IPS-15b (cell line): ENCODE measurements at regions not wholly inside any gene's neighbourhood (a gene's known extent, or its start where the extent isn't known, plus 50 kb on each side); places are given as distances from the start of the nearest gene placed in this dataset.

Experiments
- H3K27me3 ChIP-seq: one replicate; pipeline ENCODE4 v1.6.1; 2013; ENCODE audit warnings: low read length; ENCODE audit not compliant: control insufficient read depth, insufficient read depth
- H3K36me3 ChIP-seq: one replicate; pipeline ENCODE4 v1.6.1; 2013; ENCODE audit warnings: low read length; ENCODE audit not compliant: control insufficient read depth, insufficient read depth
- H3K4me1 ChIP-seq: one replicate; pipeline ENCODE4 v1.6.1; 2013; ENCODE audit warnings: mild to moderate bottlenecking, low read length; ENCODE audit not compliant: control insufficient read depth, insufficient read depth
- H3K4me3 ChIP-seq: one replicate; pipeline ENCODE4 v1.5.1; 2013; ENCODE audit warnings: low read depth, low read length
- H3K9ac ChIP-seq: one replicate; pipeline ENCODE4 v1.6.1; 2013; ENCODE audit warnings: low read depth, mild to moderate bottlenecking, low read length
- H3K9me3 ChIP-seq: one replicate; pipeline ENCODE4 v1.6.1; 2013; ENCODE audit warnings: mild to moderate bottlenecking, low read length; ENCODE audit not compliant: control insufficient read depth, insufficient read depth

GRCh38 chr2:204051476-204051875 lies 114.9 kb downstream of the ICOS start:
- H3K4me1 ChIP-seq: no peaks in the 10 kb centered on the region
- H3K9me3 ChIP-seq: no peaks in the 10 kb centered on the region
- H3K4me3 ChIP-seq: no peak overlapping the region
- no peaks in the 10 kb centered on the region for H3K27me3 ChIP-seq
- no peak overlapping the region for H3K9ac ChIP-seq
- no peaks in the 10 kb centered on the region for H3K36me3 ChIP-seq

DNA sequence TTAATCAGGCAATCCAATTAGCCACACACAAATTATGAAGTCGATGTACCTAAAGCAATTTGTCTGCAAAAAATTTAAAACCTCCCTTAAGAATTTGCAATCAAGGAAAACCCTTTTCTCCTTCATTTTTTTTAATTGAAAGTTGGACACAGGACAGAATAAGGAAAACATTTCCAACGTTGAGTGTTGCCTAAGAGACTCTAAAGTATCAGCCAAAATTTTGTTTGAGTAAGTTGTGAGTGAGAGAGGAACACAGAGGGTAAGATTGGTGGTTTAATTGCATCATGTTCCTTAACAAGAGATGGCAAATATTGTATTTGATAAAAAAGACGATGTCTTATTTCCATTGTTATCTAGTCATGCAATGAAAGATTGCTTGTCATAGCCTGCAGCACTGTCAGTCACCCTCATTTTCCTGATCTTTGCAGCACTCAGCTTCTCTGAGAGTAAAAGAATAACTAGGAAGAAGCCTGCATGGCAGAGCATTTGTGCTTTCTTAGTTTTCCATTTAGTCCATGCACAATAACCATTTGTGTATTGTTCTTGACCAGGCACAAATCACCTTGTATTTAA lies 115.5 kb downstream of the ICOS start:
- H3K9me3 ChIP-seq: no peaks in the 10 kb centered on the region
- no peak overlapping the region for H3K4me3 ChIP-seq
- H3K27me3 ChIP-seq: no peaks in the 10 kb centered on the region
- H3K4me1 ChIP-seq: no peaks in the 10 kb centered on the region
- no peaks in the 10 kb centered on the region for H3K36me3 ChIP-seq
- no peak overlapping the region for H3K9ac ChIP-seq

GRCh38 chr2:204059016-204059415 lies 122.5 kb downstream of the ICOS start:
- Histone ChIP-seq H3K4me1 (no peaks in the 10 kb centered on the region), H3K9ac (no peak overlapping the region), H3K27me3 (no peaks in the 10 kb centered on the region), H3K9me3 (no peaks in the 10 kb centered on the region), H3K36me3 (no peaks in the 10 kb centered on the region), H3K4me3 (no peak overlapping the region)

GRCh38 chr2:204060841-204061240 lies 124.3 kb downstream of the ICOS start:
- no peaks in the 10 kb centered on the region for H3K4me1 ChIP-seq
- no peak overlapping the region for H3K9ac ChIP-seq
- H3K36me3 ChIP-seq: no peaks in the 10 kb centered on the region
- no peak overlapping the region for H3K4me3 ChIP-seq
- H3K9me3 ChIP-seq: no peaks in the 10 kb centered on the region
- no peaks in the 10 kb centered on the region for H3K27me3 ChIP-seq

- Histone ChIP-seq H3K9ac (no peak overlapping the region), H3K36me3 (no peaks in the 10 kb centered on the region), H3K4me1 (no peaks in the 10 kb centered on the region), H3K9me3 (no peaks in the 10 kb centered on the region), H3K4me3 (no peak overlapping the region), H3K27me3 (no peaks in the 10 kb centered on the region)
Measured at GRCh38 chr2:204061241-204061640, 124.7 kb downstream of the ICOS start.

GRCh38 chr2:204064119-204064518 lies 127.6 kb downstream of the ICOS start:
- H3K27me3 ChIP-seq: no peaks in the 10 kb centered on the region
- H3K9me3 ChIP-seq: peaks cover 3% of the 10 kb centered on the region
- no peaks in the 10 kb centered on the region for H3K36me3 ChIP-seq
- H3K4me1 ChIP-seq: no peaks in the 10 kb centered on the region
- no peak overlapping the region for H3K4me3 ChIP-seq
- no peak overlapping the region for H3K9ac ChIP-seq

- Histone ChIP-seq H3K4me3 (no peak overlapping the region), H3K9ac (no peak overlapping the region)
Measured at GRCh38 chr2:204065566-204065965, 129.0 kb downstream of the ICOS start.

DNA sequence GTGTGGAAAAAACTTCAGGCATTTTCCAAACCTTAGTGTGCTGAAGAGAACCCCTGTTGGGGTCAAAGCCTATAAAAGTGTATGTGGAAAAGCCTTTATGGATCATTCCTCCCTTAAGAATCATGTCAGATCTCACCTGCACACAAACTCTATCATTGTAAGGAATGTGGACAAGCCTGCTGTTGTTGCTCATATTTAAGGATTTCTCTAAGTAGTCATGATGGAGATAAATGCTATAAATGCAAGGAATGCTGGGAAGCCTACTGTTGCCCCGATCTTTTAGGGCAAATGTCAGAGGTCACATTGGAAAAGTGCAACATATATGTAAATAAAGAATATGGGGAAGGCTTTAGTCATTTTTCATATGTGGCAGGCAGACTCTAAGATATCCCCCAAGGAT lies 129.5 kb downstream of the ICOS start:
- Histone ChIP-seq H3K27me3 (no peaks in the 10 kb centered on the region), H3K36me3 (no peaks in the 10 kb centered on the region), H3K9me3 (peaks cover 3% of the 10 kb centered on the region), H3K9ac (no peak overlapping the region), H3K4me3 (no peak overlapping the region), H3K4me1 (no peaks in the 10 kb centered on the region)

More at GRCh38 chr2:204065566-204065965, 129.0 kb downstream of the ICOS start:
- Histone ChIP-seq H3K4me1 (no peaks in the 10 kb centered on the region), H3K36me3 (no peaks in the 10 kb centered on the region), H3K27me3 (no peaks in the 10 kb centered on the region), H3K9me3 (peaks cover 3% of the 10 kb centered on the region)

DNA sequence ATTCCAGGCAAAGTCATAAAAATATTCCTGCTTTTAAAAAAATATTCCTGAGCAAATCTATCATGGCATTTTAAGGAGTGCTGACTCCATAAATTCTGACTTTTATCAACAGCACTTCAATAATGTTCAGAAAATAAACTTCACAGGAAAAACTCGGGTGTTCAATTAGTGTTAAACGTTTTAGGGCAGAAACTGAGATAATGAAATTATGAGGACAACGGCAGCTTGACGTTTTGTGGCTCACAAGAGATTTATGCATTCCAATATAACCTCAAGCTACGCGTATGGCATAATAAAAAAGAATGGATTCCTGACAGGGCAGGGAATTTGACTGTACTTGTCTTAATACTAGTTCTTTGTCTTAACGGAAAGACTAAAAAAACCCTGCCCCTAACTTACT lies 133.2 kb downstream of the ICOS start:
- H3K4me1 ChIP-seq: no peaks in the 10 kb centered on the region
- H3K9ac ChIP-seq: no peak overlapping the region
- no peaks in the 10 kb centered on the region for H3K27me3 ChIP-seq
- H3K36me3 ChIP-seq: no peaks in the 10 kb centered on the region
- H3K9me3 ChIP-seq: peaks cover 3% of the 10 kb centered on the region
- no peak overlapping the region for H3K4me3 ChIP-seq

DNA sequence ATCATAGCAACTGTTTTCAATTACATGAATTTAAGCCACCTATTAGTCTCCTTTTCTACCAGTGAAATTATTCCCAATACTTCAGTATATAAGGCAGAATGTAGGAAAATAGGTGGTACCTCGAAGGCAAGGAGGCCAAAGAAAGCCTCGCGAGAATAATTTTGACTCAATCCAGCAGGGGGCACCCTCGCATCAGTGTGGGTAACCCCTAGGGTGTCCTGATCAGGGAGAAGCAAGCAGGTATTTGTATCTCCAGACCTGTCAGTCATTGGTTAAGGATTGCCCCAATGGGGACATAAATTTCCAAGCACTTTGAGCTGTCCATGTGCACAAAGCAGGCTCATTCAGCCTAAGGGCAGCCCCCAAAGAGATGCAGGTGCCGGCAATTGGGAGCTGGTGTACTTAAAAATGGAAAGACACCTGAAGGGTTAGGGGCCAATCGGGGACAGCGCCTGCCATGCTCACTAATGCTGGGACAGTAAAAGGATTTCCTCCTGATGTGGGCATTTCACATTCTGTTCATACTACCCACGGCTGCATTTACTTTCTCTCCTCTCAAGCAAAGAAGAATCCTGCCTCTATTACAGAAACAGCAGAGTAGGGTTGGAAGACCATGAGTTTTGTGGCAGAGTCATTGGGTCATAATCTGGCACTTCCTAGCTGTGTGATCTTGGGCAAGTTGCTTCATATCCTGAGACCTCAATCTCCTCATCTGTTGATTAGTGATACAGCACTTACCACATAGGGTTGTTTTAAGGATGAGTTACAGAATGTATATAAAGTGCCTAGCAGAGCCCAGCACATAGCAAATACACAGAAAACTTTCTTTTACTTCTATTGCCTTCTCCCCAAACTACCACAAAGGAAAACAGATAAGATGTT lies 136.1 kb downstream of the ICOS start:
- Histone ChIP-seq H3K36me3 (no peaks in the 10 kb centered on the region), H3K27me3 (no peaks in the 10 kb centered on the region), H3K4me1 (no peaks in the 10 kb centered on the region), H3K9me3 (no peaks in the 10 kb centered on the region), H3K9ac (no peak overlapping the region), H3K4me3 (no peak overlapping the region)

DNA sequence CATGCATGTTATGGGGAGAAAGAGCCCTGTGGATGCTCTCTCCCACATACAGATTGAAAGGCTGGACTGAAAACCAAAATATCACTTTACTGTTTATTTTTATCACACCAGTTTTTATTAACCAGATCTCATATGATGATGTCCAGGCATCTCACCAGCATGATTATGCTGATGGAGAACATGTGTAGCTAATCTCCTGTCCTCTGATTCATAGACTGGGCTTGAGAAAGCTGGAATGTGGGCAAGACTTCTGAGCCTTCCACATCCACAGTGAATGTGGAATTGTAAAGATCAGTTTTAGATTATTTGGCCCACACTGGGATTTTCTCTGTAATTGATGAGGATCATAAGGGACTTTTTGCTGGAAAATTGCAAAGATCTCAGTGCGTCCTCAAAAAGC lies 137.9 kb downstream of the ICOS start:
- no peaks in the 10 kb centered on the region for H3K36me3 ChIP-seq
- H3K9me3 ChIP-seq: no peaks in the 10 kb centered on the region
- H3K9ac ChIP-seq: no peak overlapping the region
- no peak overlapping the region for H3K4me3 ChIP-seq
- no peaks in the 10 kb centered on the region for H3K4me1 ChIP-seq
- H3K27me3 ChIP-seq: no peaks in the 10 kb centered on the region

GRCh38 chr2:204078003-204078698 lies 141.6 kb downstream of the ICOS start:
- Histone ChIP-seq H3K36me3 (no peaks in the 10 kb centered on the region), H3K4me1 (peaks cover 3% of the 10 kb centered on the region), H3K27me3 (no peaks in the 10 kb centered on the region), H3K9ac (no peak overlapping the region), H3K9me3 (no peaks in the 10 kb centered on the region), H3K4me3 (no peak overlapping the region)
